ENCODE measurements at regions not wholly inside any gene's neighbourhood (a gene's known extent, or its start where the extent isn't known, plus 50 kb on each side); places are given as distances from the start of the nearest gene placed in this dataset.
A peak's percentile ranks its signal among the peaks of the same experiment; 100 is the strongest.

GRCh38 chr2:66930339-66931220 is 466.6 kb upstream of the ETAA1 start:
- no peak for DNase-seq
- Histone ChIP-seq H3K27me3 (no peaks in the 10 kb centered on the region), H3K9me3 (no peaks in the 10 kb centered on the region), H3K36me3 (replicated peaks in 1 of 2; ENCODE audit: insufficient read depth in 1 of 2, low read depth in 2 of 2) (no peaks in the 10 kb centered on the region), H3K4me3 (no peak overlapping the region), H3K4me1 (peaks cover 31% of the 10 kb centered on the region), H3K27ac (peak overlapping the region; percentile 42 to 83 (median 66))
- intact Hi-C loops (cut with DNase I): no loop called here
- TF ChIP-seq POLR2A (IDR thresholded peaks at IDR 0.05): no peak
- TF ChIP-seq, protein P1, sequence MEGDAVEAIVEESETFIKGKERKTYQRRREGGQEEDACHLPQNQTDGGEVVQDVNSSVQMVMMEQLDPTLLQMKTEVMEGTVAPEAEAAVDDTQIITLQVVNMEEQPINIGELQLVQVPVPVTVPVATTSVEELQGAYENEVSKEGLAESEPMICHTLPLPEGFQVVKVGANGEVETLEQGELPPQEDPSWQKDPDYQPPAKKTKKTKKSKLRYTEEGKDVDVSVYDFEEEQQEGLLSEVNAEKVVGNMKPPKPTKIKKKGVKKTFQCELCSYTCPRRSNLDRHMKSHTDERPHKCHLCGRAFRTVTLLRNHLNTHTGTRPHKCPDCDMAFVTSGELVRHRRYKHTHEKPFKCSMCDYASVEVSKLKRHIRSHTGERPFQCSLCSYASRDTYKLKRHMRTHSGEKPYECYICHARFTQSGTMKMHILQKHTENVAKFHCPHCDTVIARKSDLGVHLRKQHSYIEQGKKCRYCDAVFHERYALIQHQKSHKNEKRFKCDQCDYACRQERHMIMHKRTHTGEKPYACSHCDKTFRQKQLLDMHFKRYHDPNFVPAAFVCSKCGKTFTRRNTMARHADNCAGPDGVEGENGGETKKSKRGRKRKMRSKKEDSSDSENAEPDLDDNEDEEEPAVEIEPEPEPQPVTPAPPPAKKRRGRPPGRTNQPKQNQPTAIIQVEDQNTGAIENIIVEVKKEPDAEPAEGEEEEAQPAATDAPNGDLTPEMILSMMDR (IDR thresholded peaks at IDR 0.05): peak in 1 of 7 experiments; percentile 5
- peak; percentile 30 for ATAC-seq
- WGBS, 2 donors: 51 to 61% methylated on average over 3 of the region's 3 CpGs

- no peak for ATAC-seq
- WGBS, 2 donors: 91 to 95% methylated on average over 1 of the region's 1 CpG
- Histone ChIP-seq H3K27ac (no peak overlapping the region), H3K4me1 (no peaks in the 10 kb centered on the region), H3K27me3 (no peaks in the 10 kb centered on the region), H3K36me3 (replicated peaks in 1 of 2; ENCODE audit: insufficient read depth in 1 of 2, low read depth in 2 of 2) (no peaks in the 10 kb centered on the region), H3K4me3 (no peak overlapping the region), H3K9me3 (no peaks in the 10 kb centered on the region)
- DNase-seq: no peak
- intact Hi-C loops (cut with DNase I): no loop called here
- no peak for TF ChIP-seq POLR2A (IDR thresholded peaks at IDR 0.05)
- TF ChIP-seq, protein P1 (IDR thresholded peaks at IDR 0.05): no peak
Measured at GRCh38 chr2:66938471-66938967, 458.6 kb upstream of the ETAA1 start.

DNA sequence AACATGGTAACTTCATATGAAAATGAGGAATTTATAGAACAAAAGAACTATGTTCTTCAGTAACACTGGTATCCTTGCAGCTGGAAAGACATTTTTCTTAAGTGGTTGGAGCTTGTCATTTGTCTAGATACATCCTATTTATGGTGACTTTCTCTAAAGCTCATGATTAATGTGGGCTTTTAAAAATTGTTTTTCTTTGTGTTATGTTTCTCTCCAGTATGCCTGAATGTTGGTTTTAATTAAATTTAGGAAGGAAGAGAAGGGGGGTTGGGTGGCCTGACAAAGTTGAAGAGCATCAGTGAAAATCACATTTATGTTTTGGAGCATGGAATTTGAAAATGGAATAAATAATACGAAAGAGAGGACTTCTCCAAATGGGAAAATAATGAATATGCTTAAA is 457.1 kb upstream of the ETAA1 start:
- no peak overlapping the region for H3K27ac ChIP-seq
- H3K4me1 ChIP-seq: no peaks in the 10 kb centered on the region
- H3K9me3 ChIP-seq: no peaks in the 10 kb centered on the region
- DNase-seq (no peak), ATAC-seq (no peak)
- H3K27me3 ChIP-seq: no peaks in the 10 kb centered on the region
- intact Hi-C loops (cut with DNase I): no loop called here
- H3K36me3 ChIP-seq (replicated peaks in 1 of 2; ENCODE audit: insufficient read depth in 1 of 2, low read depth in 2 of 2): no peaks in the 10 kb centered on the region
- H3K4me3 ChIP-seq: no peak overlapping the region
- 88% methylated on average over 1 of the region's 1 CpG for whole genome bisulfite sequencing, 2 donors
- no peak for TF ChIP-seq POLR2A (IDR thresholded peaks at IDR 0.05)
- TF ChIP-seq, protein P1 (IDR thresholded peaks at IDR 0.05): no peak

DNA sequence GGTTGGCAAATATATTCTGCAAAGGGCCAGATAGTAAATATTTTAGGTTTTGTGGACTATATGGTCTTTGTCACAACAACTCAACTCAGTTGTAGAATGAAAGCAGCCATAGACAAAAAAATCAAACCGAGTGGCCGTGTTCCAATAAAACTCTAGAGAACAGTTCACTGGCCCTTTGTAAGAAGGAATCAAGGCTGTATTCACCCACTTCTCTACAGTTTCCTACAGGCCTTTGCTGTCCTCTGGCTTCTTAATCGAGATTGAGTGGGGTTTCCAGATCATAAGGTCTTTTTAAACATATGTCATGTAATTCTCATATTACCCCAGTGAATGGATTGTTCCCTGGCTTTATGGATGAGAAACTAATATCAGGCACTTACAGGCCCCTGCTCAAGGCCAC is 448.9 kb upstream of the ETAA1 start:
- Histone ChIP-seq H3K27me3 (no peaks in the 10 kb centered on the region), H3K36me3 (replicated peaks in 1 of 2; ENCODE audit: insufficient read depth in 1 of 2, low read depth in 2 of 2) (no peaks in the 10 kb centered on the region), H3K4me1 (no peaks in the 10 kb centered on the region), H3K27ac (no peak overlapping the region), H3K4me3 (no peak overlapping the region), H3K9me3 (no peaks in the 10 kb centered on the region)
- intact Hi-C loops (cut with DNase I): no loop called here
- WGBS, 2 donors: 83 to 86% methylated on average over 3 of the region's 3 CpGs
- ATAC-seq (no peak), DNase-seq (no peak)
- TF ChIP-seq, protein P1 (IDR thresholded peaks at IDR 0.05): no peak
- TF ChIP-seq POLR2A (IDR thresholded peaks at IDR 0.05): no peak
